Uterus (tissue), 3 donors: ENCODE measurements at regions not wholly inside any gene's neighbourhood (a gene's known extent, or its start where the extent isn't known, plus 50 kb on each side); places are given as distances from the start of the nearest gene placed in this dataset.

Source experiments
- DNase-seq, 2 donors: peaks; one replicate each; pipeline ENCODE4 v3.0.0-alpha.2; 2019 to 2020
- H3K27ac ChIP-seq, 2 donors: fragments of 200-600 bp; sonication (generic); 1 replicate in 1 of 2; 2 replicates in 1 of 2; pipeline ENCODE4 v1.5.1; 2016 to 2018
- H3K27me3 ChIP-seq, 2 donors: fragments of 200-600 bp; sonication (generic); one replicate each; pipeline ENCODE4 v1.5.1; 2018 to 2019; ENCODE audit warnings: control low read depth in 1 of 2
- H3K36me3 ChIP-seq, 2 donors: fragments of 200-600 bp; sonication (generic); one replicate each; pipeline ENCODE4 v1.5.1; 2019; ENCODE audit warnings: control low read depth in 1 of 2
- H3K4me1 ChIP-seq, 2 donors: fragments of 200-600 bp; sonication (generic); one replicate each; pipeline ENCODE4 v1.5.1; 2018 to 2019; ENCODE audit warnings: control low read depth in 1 of 2
- H3K4me3 ChIP-seq, 2 donors: fragments of 200-600 bp; sonication (generic); 1 replicate in 1 of 2; 2 replicates in 1 of 2; pipeline ENCODE4 v1.5.1; 2018 to 2019; ENCODE audit warnings: mild to moderate bottlenecking in 1 of 2
- H3K9me3 ChIP-seq, 2 donors: fragments of 200-600 bp; sonication (generic); one replicate each; pipeline ENCODE4 v1.5.1; 2019; ENCODE audit warnings: control low read depth in 1 of 2
- POLR2A ChIP-seq, 2 donors: fragments of 450-650 bp; IDR thresholded peaks; one replicate each; pipeline ENCODE4 v1.6.1; 2016; ENCODE audit warnings: antibody characterized with exemption in 2 of 2, mild to moderate bottlenecking in 1 of 2, moderate library complexity in 1 of 2
- intact Hi-C: fragments of 100-400 bp; cut with DNase I; formaldehyde crosslinking; loops from one replicate; pipeline ENCODE4 v1.15.1; 2023; ENCODE audit warnings: low total_unique reads
- TF ChIP-seq, protein P1 (sequence below), 4 experiments: fragments of 200-600 bp in 2 of 4; fragments of 450-650 bp in 2 of 4; sonication (generic) in 2 of 4; IDR thresholded peaks; one replicate each; pipeline ENCODE4 v1.5.1; 2016 to 2019; ENCODE audit warnings: antibody characterized with exemption in 4 of 4, mild to moderate bottlenecking in 2 of 4, moderate library complexity in 1 of 4
- donor health status: DM: yes; HTN: yes; CAD: no.

DNA sequence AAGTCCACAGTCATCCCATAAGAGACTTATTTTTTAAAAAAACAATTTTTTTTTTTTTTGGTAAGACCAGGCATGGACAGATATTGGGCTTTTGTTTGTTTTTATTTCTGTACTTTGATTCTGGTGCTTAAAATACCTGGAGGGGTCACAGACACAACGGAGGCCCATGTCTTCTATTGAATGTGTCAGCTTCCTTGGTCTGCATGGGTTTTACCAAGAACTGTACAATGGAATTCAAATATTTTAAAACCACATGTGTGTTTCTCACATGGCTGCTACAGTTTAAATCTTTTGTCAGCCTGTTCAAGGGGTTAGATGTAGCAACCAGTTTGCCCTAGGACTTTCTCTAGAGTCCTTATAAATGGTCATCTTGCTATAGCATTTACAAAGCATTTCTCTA, 139.8 kb downstream of the SOX4 start:
- DNase-seq: no peak
- no peaks in the 10 kb centered on the region for H3K4me1 ChIP-seq
- no peak overlapping the region for H3K27ac ChIP-seq
- intact Hi-C loops: no loop called here
- TF ChIP-seq, protein P1, sequence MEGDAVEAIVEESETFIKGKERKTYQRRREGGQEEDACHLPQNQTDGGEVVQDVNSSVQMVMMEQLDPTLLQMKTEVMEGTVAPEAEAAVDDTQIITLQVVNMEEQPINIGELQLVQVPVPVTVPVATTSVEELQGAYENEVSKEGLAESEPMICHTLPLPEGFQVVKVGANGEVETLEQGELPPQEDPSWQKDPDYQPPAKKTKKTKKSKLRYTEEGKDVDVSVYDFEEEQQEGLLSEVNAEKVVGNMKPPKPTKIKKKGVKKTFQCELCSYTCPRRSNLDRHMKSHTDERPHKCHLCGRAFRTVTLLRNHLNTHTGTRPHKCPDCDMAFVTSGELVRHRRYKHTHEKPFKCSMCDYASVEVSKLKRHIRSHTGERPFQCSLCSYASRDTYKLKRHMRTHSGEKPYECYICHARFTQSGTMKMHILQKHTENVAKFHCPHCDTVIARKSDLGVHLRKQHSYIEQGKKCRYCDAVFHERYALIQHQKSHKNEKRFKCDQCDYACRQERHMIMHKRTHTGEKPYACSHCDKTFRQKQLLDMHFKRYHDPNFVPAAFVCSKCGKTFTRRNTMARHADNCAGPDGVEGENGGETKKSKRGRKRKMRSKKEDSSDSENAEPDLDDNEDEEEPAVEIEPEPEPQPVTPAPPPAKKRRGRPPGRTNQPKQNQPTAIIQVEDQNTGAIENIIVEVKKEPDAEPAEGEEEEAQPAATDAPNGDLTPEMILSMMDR (IDR thresholded peaks at IDR 0.05): no peak
- TF ChIP-seq POLR2A (IDR thresholded peaks at IDR 0.05): no peak
- no peaks in the 10 kb centered on the region for H3K36me3 ChIP-seq
- H3K9me3 ChIP-seq: no peaks in the 10 kb centered on the region
- H3K27me3 ChIP-seq: no peaks in the 10 kb centered on the region
- H3K4me3 ChIP-seq: no peak overlapping the region

DNA sequence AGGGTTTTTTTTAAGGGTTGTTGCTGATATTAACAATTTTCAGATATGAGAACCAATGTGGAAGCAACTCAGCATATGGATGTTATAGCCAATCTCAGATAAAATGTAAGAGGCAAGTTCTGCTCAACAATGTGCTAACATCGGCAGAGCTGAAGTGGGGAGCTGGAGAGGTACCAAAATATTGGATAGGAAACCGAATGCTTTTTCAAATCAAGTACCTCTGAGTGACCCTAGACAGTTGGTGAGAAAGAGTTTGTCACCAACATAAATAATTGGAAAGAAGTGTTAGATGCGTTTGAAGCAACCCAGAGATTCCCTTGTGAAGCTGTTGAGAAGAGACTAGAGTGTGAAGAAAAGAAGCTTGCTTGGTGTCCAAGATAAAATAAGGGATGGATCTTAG, 140.7 kb downstream of the SOX4 start:
- H3K36me3 ChIP-seq: no peaks in the 10 kb centered on the region
- TF ChIP-seq POLR2A (IDR thresholded peaks at IDR 0.05): no peak
- intact Hi-C loops: no loop called here
- H3K27me3 ChIP-seq: no peaks in the 10 kb centered on the region
- no peak overlapping the region for H3K27ac ChIP-seq
- H3K9me3 ChIP-seq: no peaks in the 10 kb centered on the region
- DNase-seq: no peak
- no peak overlapping the region for H3K4me3 ChIP-seq
- H3K4me1 ChIP-seq: no peaks in the 10 kb centered on the region

DNA sequence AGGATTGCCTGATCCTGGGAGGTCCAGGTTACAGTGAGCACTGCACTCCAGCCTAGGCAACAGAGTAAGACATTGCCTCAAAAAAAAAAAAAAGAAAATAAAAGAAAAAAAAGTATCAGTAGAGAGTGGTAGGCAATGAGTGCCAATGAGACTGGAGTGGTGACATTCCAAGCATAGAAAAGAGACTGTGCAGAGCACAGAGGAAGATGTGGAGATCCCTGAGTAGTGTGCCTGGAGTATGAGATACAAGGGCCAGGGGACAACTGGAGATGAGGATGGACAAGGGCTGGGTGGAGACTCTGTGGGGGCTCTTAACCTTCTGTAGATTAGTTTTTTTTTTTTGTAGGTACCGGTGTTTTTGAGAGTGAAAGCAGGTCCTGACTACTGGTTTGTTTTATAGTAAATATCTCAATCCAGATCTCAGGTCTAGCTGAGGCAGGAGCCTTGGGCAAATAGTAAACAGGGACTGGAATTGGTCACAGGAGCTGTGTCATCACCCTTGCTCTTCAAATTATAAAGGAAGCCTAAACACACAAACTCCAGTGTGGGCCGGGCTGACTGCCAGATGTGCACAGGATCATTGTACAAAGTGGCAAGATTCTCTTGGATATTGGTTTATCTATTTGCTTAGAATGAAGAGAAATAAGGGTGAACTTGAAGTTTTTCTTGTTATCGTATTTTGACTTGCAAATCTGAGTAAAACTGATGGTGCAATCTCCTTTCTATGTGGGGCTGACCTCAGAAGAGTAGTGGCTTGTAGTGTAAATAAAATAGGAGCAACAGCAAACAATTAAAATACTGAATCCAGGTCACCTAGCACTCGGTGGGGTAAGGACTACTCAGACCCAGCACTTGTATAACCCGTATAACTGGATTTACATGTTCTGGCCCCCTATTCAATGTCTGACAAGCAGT, 144.9 kb downstream of the SOX4 start:
- Histone ChIP-seq H3K27ac (no peak overlapping the region), H3K4me1 (no peaks in the 10 kb centered on the region)

DNA sequence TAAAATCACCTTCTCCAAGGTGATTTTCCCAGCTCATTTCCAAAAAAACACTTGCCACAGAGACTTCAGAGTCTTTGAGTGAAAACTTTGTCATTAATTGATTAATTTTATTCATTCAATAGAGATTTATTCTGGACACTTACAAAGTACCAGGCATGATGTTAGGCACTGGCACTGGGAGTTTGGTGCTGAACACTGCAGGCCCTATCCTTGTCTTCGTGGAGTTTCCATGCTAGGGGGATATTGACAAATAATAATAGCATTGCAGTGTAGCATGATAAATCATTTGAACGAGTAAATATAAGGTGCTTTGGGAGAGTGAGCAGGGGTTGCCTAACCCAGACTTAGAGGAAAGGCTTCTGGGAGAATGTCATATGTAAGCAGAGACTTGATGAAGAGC, 145.7 kb downstream of the SOX4 start:
- Histone ChIP-seq H3K4me1 (no peaks in the 10 kb centered on the region), H3K4me3 (no peak overlapping the region), H3K27me3 (no peaks in the 10 kb centered on the region), H3K9me3 (no peaks in the 10 kb centered on the region), H3K27ac (no peak overlapping the region), H3K36me3 (no peaks in the 10 kb centered on the region)
- TF ChIP-seq, protein P1 (IDR thresholded peaks at IDR 0.05): no peak
- no peak for TF ChIP-seq POLR2A (IDR thresholded peaks at IDR 0.05)
- no peak for DNase-seq
- intact Hi-C loops: no loop called here

More for the DNA sequence above, 144.9 kb downstream of the SOX4 start:
- no peak overlapping the region for H3K4me3 ChIP-seq
- no peaks in the 10 kb centered on the region for H3K36me3 ChIP-seq
- no peaks in the 10 kb centered on the region for H3K27me3 ChIP-seq
- no peaks in the 10 kb centered on the region for H3K9me3 ChIP-seq
- TF ChIP-seq POLR2A (IDR thresholded peaks at IDR 0.05): no peak
- TF ChIP-seq, protein P1 (IDR thresholded peaks at IDR 0.05): no peak
- DNase-seq: no peak
- intact Hi-C loops: no loop called here

DNA sequence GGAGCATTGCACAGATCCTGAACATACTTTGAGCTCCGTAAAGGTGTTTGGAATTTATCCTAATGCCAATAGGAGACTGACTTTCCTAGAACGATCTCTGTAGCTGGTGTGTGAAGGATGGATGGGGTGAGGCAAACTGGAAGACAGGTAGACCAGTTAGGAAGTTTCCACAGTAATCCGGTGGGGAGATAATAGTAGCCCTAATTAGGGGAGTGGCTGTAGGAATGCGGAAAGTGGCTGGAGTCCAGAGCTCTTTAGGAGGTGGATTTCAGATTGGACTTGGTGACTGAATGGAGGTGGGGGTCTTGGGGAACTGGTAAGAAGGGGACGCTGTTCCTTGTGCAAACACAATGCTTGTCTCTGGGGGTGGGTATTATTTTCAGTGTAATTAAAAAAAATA, 146.3 kb downstream of the SOX4 start:
- no peak overlapping the region for H3K27ac ChIP-seq
- intact Hi-C loops: no loop called here
- H3K9me3 ChIP-seq: no peaks in the 10 kb centered on the region
- H3K36me3 ChIP-seq: no peaks in the 10 kb centered on the region
- TF ChIP-seq, protein P1 (IDR thresholded peaks at IDR 0.05): no peak
- TF ChIP-seq POLR2A (IDR thresholded peaks at IDR 0.05): no peak
- H3K27me3 ChIP-seq: no peaks in the 10 kb centered on the region
- no peak for DNase-seq
- H3K4me1 ChIP-seq: no peaks in the 10 kb centered on the region
- no peak overlapping the region for H3K4me3 ChIP-seq
